GM12878 (cell line): ENCODE measurements at regions not wholly inside any gene's neighbourhood (a gene's known extent, or its start where the extent isn't known, plus 50 kb on each side); places are given as distances from the start of the nearest gene placed in this dataset.

Experiments used
- BRCA1 ChIP-seq: IDR thresholded peaks from 2 replicates; pipeline ENCODE4 v1.6.1; 2011; ENCODE audit warnings: low read depth, low read length, improper control_type of control experiment
- EGR1 ChIP-seq, 2 experiments: IDR thresholded peaks; 1 replicate in 1 of 2; 2 replicates in 1 of 2; pipeline ENCODE4 v1.6.1; 2011 to 2012; ENCODE audit warnings: low read depth in 2 of 2, low read length in 2 of 2, borderline replicate concordance in 1 of 2, mild to moderate bottlenecking in 1 of 2, moderate library complexity in 1 of 2
- EP300 ChIP-seq, 2 experiments: fragments of 150-350 bp in 1 of 2; IDR thresholded peaks; 2 replicates each; pipeline ENCODE4 v1.6.1; 2011 to 2012; ENCODE audit warnings: low read depth in 2 of 2, low read length in 2 of 2, borderline replicate concordance in 1 of 2, improper control_type of control experiment in 1 of 2, inconsistent platforms in 1 of 2; ENCODE audit not compliant: control insufficient read depth in 1 of 2
- HDAC2 ChIP-seq: fragments of 200-600 bp; sonication (generic); IDR thresholded peaks from 2 replicates; pipeline ENCODE4 v1.6.1; 2017
- JUND ChIP-seq: IDR thresholded peaks from 2 replicates; pipeline ENCODE4 v1.6.1; 2012; ENCODE audit warnings: low read depth, mild to moderate bottlenecking, low read length, improper control_type of control experiment, moderate library complexity
- LARP7 ChIP-seq: fragments of 450-650 bp; IDR thresholded peaks from 2 replicates; pipeline ENCODE4 v1.6.1; 2017; ENCODE audit warnings: mild to moderate bottlenecking
- MEF2B ChIP-seq: fragments of 450-650 bp; IDR thresholded peaks from 2 replicates; pipeline ENCODE4 v1.6.1; 2018; ENCODE audit warnings: mild to moderate bottlenecking, moderate library complexity; ENCODE audit not compliant: partially characterized antibody, poor library complexity, severe bottlenecking
- ZNF622 ChIP-seq: fragments of 450-650 bp; IDR thresholded peaks from 2 replicates; pipeline ENCODE4 v1.6.1; 2017; ENCODE audit warnings: mild to moderate bottlenecking, inconsistent platforms
- TF ChIP-seq, protein P1 (sequence below): fragments of 450-650 bp; IDR thresholded peaks from 2 replicates; pipeline ENCODE4 v1.6.1; 2016; ENCODE audit warnings: mild to moderate bottlenecking
- TF ChIP-seq, protein P2 (sequence below): fragments of 450-650 bp; formaldehyde crosslinking; IDR thresholded peaks from 2 replicates; pipeline ENCODE4 v1.4.0; 2020; ENCODE audit warnings: mild to moderate bottlenecking, moderate library complexity
- TF ChIP-seq, protein P3 (sequence below): fragments of 450-650 bp; conservative IDR thresholded peaks from 2 replicates; pipeline ENCODE4 v1.6.1; 2017; ENCODE audit warnings: mild to moderate bottlenecking, moderate library complexity
- TF ChIP-seq, protein P4 (sequence below): fragments of 450-650 bp; formaldehyde crosslinking; IDR thresholded peaks from 2 replicates; pipeline ENCODE4 v1.5.0; 2022; ENCODE audit warnings: mild to moderate bottlenecking, missing genetic modification characterization
- TF ChIP-seq, protein P5 (sequence below): IDR thresholded peaks from 2 replicates; pipeline ENCODE4 v1.6.1; 2011; ENCODE audit warnings: borderline replicate concordance, low read depth, mild to moderate bottlenecking, moderate library complexity, mixed read lengths, low read length; ENCODE audit not compliant: insufficient read depth; ENCODE audit errors: extremely low read length
- TF ChIP-seq, protein P6 (sequence below): IDR thresholded peaks from 2 replicates; pipeline ENCODE4 v1.6.1; 2012; ENCODE audit warnings: low read depth, low read length, improper control_type of control experiment

DNA sequence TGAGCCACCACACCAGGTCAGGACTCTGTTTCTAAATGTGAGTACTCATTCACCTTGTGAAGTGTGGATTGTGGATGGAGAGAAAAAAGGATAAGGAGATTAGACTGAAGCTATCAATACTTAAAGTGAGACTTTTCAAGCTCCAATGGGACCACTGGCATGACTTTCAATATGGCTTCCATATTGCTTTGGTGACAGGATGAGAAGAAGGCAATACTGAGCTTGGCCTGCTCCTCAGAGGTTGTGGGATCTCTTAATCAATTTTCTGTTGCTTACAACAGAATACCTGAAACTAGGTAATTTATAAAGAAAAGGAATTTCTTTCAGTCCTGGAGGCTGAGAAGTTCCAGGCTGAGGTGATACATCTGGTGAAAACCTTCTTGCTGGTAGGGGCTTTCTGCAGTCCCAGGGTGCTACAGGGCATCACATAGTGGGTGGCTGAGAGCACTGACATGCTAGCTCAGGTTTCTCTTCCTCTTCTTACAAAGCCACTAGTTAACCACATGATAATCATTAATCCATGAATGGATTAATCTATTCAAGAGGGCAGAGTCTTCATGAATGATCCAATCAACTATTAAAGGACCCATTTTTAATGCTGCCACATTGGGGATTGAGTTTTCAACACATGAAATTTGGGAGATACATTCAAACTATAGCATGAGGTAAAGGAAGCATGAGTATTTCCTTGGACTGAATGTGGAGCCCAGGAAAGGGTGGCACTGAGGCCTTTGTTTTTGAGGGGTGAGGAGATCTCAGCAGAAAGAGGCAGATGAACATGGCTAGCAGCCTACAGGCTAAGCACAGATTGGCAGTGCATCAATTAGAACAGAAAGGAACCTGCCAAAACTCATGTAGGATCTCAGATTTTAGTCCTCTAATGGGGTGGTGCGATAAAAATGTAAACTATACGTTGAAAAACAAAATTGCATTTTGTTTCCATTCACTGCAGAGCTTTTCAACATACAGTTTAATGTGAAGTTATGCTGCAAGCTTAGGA lies 274.5 kb downstream of the PIK3C3 start (continued):
- TF ChIP-seq, protein P1, sequence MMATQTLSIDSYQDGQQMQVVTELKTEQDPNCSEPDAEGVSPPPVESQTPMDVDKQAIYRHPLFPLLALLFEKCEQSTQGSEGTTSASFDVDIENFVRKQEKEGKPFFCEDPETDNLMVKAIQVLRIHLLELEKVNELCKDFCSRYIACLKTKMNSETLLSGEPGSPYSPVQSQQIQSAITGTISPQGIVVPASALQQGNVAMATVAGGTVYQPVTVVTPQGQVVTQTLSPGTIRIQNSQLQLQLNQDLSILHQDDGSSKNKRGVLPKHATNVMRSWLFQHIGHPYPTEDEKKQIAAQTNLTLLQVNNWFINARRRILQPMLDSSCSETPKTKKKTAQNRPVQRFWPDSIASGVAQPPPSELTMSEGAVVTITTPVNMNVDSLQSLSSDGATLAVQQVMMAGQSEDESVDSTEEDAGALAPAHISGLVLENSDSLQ = no peak
- no peak for TF ChIP-seq JUND
- TF ChIP-seq, protein P2, sequence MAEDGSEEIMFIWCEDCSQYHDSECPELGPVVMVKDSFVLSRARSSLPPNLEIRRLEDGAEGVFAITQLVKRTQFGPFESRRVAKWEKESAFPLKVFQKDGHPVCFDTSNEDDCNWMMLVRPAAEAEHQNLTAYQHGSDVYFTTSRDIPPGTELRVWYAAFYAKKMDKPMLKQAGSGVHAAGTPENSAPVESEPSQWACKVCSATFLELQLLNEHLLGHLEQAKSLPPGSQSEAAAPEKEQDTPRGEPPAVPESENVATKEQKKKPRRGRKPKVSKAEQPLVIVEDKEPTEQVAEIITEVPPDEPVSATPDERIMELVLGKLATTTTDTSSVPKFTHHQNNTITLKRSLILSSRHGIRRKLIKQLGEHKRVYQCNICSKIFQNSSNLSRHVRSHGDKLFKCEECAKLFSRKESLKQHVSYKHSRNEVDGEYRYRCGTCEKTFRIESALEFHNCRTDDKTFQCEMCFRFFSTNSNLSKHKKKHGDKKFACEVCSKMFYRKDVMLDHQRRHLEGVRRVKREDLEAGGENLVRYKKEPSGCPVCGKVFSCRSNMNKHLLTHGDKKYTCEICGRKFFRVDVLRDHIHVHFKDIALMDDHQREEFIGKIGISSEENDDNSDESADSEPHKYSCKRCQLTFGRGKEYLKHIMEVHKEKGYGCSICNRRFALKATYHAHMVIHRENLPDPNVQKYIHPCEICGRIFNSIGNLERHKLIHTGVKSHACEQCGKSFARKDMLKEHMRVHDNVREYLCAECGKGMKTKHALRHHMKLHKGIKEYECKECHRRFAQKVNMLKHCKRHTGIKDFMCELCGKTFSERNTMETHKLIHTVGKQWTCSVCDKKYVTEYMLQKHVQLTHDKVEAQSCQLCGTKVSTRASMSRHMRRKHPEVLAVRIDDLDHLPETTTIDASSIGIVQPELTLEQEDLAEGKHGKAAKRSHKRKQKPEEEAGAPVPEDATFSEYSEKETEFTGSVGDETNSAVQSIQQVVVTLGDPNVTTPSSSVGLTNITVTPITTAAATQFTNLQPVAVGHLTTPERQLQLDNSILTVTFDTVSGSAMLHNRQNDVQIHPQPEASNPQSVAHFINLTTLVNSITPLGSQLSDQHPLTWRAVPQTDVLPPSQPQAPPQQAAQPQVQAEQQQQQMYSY (CRISPR knock-in tag) = peak; percentile 64; the same call in 1 of the 2 replicates
- TF ChIP-seq, protein P3, sequence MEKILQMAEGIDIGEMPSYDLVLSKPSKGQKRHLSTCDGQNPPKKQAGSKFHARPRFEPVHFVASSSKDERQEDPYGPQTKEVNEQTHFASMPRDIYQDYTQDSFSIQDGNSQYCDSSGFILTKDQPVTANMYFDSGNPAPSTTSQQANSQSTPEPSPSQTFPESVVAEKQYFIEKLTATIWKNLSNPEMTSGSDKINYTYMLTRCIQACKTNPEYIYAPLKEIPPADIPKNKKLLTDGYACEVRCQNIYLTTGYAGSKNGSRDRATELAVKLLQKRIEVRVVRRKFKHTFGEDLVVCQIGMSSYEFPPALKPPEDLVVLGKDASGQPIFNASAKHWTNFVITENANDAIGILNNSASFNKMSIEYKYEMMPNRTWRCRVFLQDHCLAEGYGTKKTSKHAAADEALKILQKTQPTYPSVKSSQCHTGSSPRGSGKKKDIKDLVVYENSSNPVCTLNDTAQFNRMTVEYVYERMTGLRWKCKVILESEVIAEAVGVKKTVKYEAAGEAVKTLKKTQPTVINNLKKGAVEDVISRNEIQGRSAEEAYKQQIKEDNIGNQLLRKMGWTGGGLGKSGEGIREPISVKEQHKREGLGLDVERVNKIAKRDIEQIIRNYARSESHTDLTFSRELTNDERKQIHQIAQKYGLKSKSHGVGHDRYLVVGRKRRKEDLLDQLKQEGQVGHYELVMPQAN = no peak
- peak; percentile 68 for TF ChIP-seq MEF2B
- TF ChIP-seq, protein P4, sequence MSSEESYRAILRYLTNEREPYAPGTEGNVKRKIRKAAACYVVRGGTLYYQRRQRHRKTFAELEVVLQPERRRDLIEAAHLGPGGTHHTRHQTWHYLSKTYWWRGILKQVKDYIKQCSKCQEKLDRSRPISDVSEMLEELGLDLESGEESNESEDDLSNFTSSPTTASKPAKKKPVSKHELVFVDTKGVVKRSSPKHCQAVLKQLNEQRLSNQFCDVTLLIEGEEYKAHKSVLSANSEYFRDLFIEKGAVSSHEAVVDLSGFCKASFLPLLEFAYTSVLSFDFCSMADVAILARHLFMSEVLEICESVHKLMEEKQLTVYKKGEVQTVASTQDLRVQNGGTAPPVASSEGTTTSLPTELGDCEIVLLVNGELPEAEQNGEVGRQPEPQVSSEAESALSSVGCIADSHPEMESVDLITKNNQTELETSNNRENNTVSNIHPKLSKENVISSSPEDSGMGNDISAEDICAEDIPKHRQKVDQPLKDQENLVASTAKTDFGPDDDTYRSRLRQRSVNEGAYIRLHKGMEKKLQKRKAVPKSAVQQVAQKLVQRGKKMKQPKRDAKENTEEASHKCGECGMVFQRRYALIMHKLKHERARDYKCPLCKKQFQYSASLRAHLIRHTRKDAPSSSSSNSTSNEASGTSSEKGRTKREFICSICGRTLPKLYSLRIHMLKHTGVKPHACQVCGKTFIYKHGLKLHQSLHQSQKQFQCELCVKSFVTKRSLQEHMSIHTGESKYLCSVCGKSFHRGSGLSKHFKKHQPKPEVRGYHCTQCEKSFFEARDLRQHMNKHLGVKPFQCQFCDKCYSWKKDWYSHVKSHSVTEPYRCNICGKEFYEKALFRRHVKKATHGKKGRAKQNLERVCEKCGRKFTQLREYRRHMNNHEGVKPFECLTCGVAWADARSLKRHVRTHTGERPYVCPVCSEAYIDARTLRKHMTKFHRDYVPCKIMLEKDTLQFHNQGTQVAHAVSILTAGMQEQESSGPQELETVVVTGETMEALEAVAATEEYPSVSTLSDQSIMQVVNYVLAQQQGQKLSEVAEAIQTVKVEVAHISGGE (CRISPR knock-in tag) = no peak
- no peak for TF ChIP-seq EGR1 (IDR thresholded peaks at IDR 0.05; ENCODE audit: borderline replicate concordance in 1 of 2, low read depth in 2 of 2, low read length in 2 of 2)
- TF ChIP-seq EP300 (IDR thresholded peaks at IDR 0.05; ENCODE audit: borderline replicate concordance in 1 of 2, control insufficient read depth in 1 of 2, low read depth in 2 of 2, low read length in 2 of 2) = peak; percentile 76 to 86; a peak in 3 of 4 replicates
- TF ChIP-seq HDAC2 = no peak
- TF ChIP-seq, protein P5, sequence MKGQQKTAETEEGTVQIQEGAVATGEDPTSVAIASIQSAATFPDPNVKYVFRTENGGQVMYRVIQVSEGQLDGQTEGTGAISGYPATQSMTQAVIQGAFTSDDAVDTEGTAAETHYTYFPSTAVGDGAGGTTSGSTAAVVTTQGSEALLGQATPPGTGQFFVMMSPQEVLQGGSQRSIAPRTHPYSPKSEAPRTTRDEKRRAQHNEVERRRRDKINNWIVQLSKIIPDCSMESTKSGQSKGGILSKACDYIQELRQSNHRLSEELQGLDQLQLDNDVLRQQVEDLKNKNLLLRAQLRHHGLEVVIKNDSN = no peak
- TF ChIP-seq, protein P6, sequence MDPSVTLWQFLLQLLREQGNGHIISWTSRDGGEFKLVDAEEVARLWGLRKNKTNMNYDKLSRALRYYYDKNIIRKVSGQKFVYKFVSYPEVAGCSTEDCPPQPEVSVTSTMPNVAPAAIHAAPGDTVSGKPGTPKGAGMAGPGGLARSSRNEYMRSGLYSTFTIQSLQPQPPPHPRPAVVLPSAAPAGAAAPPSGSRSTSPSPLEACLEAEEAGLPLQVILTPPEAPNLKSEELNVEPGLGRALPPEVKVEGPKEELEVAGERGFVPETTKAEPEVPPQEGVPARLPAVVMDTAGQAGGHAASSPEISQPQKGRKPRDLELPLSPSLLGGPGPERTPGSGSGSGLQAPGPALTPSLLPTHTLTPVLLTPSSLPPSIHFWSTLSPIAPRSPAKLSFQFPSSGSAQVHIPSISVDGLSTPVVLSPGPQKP = no peak
- TF ChIP-seq BRCA1 = no peak
- no peak for TF ChIP-seq LARP7
- no peak for TF ChIP-seq ZNF622
